Psoas muscle (tissue), 7 donors: ENCODE measurements at regions not wholly inside any gene's neighbourhood (a gene's known extent, or its start where the extent isn't known, plus 50 kb on each side); places are given as distances from the start of the nearest gene placed in this dataset.

Experiments used
- ATAC-seq, 4 donors: fragments of 200-7000 bp; cut with Tn5 transposase; one replicate each; pipeline ENCODE4 v1.9.1; 2020; ENCODE audit warnings: moderate library complexity in 3 of 4, mild to moderate bottlenecking in 2 of 4
- DNase-seq, 2 donors: peaks; one replicate each; pipeline ENCODE4 v3.0.0-alpha.2; 2020
- H3K27ac ChIP-seq: fragments of 200-600 bp; one replicate; pipeline ENCODE4 v1.8.0; 2022
- H3K27me3 ChIP-seq, 3 donors: fragments of 200-600 bp in 1 of 3; one replicate each; pipeline versions ENCODE4 v1.6.1 to v1.8.0; 2013 to 2022; ENCODE audit warnings: low read length in 2 of 3, mild to moderate bottlenecking in 2 of 3, moderate library complexity in 1 of 3; ENCODE audit not compliant: insufficient read depth in 3 of 3
- H3K36me3 ChIP-seq, 2 donors: fragments of 200-600 bp in 1 of 2; one replicate each; pipeline versions ENCODE4 v1.6.1 to v1.8.0; 2013 to 2022; ENCODE audit warnings: low read depth in 1 of 2, mild to moderate bottlenecking in 1 of 2, moderate library complexity in 1 of 2; ENCODE audit not compliant: insufficient read depth in 1 of 2
- H3K4me1 ChIP-seq: fragments of 200-600 bp; one replicate; pipeline ENCODE4 v1.8.0; 2022
- H3K4me3 ChIP-seq: fragments of 200-600 bp; one replicate; pipeline ENCODE4 v1.8.0; 2022; ENCODE audit warnings: mild to moderate bottlenecking
- H3K9me3 ChIP-seq: fragments of 200-600 bp; one replicate; pipeline ENCODE4 v1.8.0; 2022
- CTCF ChIP-seq: fragments of 200-600 bp; IDR thresholded peaks from one replicate; pipeline ENCODE4 v1.8.0; 2022; ENCODE audit warnings: antibody characterized with exemption
- WGBS, 3 donors: extraction: QIAGEN DNeasy Blood & Tissue Kit; methylation state at CpG; one replicate each; pipeline versions ENCODE4 v1.1.6 to v1.1.7; 2013; 5-methylcytosine and 5-hydroxymethylcytosine counted together
- intact Hi-C, 2 donors: fragments of 100-400 bp; cut with DNase I; formaldehyde crosslinking; loops; one replicate each; pipeline versions ENCODE4 v1.11.0 to v1.14.2; 2022
- donor health status: healthy with polysubstance abuse.
- donor health status: DM: no; HTN: no; CAD: no; lungs with moderate emphysema.
- donor health status: Bipolar disorder and iron deficiency.
- donor health status: healthy.
- donor health status: DM: yes; HTN: yes; CAD: no.
- donor health status: DM: no; HTN: no; CAD: no.
- donor health status: DM: yes; HTN: yes; CAD: no.

GRCh38 chr18:78526923-78527711 lies 452.5 kb upstream of the SALL3 start:
- Histone ChIP-seq H3K9me3 (no peaks in the 10 kb centered on the region), H3K4me3 (no peak overlapping the region), H3K27ac (no peak overlapping the region), H3K4me1 (no peaks in the 10 kb centered on the region), H3K36me3 (no peaks in the 10 kb centered on the region), H3K27me3 (peaks cover 0 to 3% (median 0%) of the 10 kb centered on the region in 3 donors)
- intact Hi-C loops = no loop called here
- ATAC-seq (no peak), DNase-seq (no peak)
- 60 to 65% (median 63%) methylated on average over 19 of the region's 19 CpGs for WGBS, 3 donors
- no peak for TF ChIP-seq CTCF

- intact Hi-C loops = no loop called here
Observed at GRCh38 chr18:78527984-78528383, 451.6 kb upstream of the SALL3 start.

GRCh38 chr18:78528411-78529258 lies 451.0 kb upstream of the SALL3 start:
- intact Hi-C loops = no loop called here

More at GRCh38 chr18:78527984-78528383, 451.6 kb upstream of the SALL3 start:
- no peaks in the 10 kb centered on the region for H3K9me3 ChIP-seq
- WGBS, 3 donors = 69 to 73% (median 71%) methylated on average over 11 of the region's 11 CpGs
- H3K36me3 ChIP-seq = no peaks in the 10 kb centered on the region
- TF ChIP-seq CTCF = no peak
- H3K27ac ChIP-seq = no peak overlapping the region
- peaks cover 0 to 3% (median 0%) of the 10 kb centered on the region in 3 donors for H3K27me3 ChIP-seq
- no peak for DNase-seq
- H3K4me3 ChIP-seq = no peak overlapping the region
- ATAC-seq = no peak
- no peaks in the 10 kb centered on the region for H3K4me1 ChIP-seq

GRCh38 chr18:78531637-78532036 lies 448.0 kb upstream of the SALL3 start:
- DNase-seq (no peak), ATAC-seq (no peak)
- Histone ChIP-seq H3K4me1 (no peaks in the 10 kb centered on the region), H3K27me3 (peaks cover 0 to 3% (median 0%) of the 10 kb centered on the region in 3 donors), H3K9me3 (no peaks in the 10 kb centered on the region), H3K27ac (no peak overlapping the region), H3K36me3 (no peaks in the 10 kb centered on the region), H3K4me3 (no peak overlapping the region)
- WGBS, 3 donors = 74 to 81% (median 80%) methylated on average over 11 of the region's 11 CpGs
- intact Hi-C loops = no loop called here
- no peak for TF ChIP-seq CTCF

More at GRCh38 chr18:78528411-78529258, 451.0 kb upstream of the SALL3 start:
- peaks cover 0 to 3% (median 0%) of the 10 kb centered on the region in 3 donors for H3K27me3 ChIP-seq
- H3K27ac ChIP-seq = no peak overlapping the region
- H3K9me3 ChIP-seq = no peaks in the 10 kb centered on the region
- no peak for DNase-seq
- H3K4me3 ChIP-seq = no peak overlapping the region
- H3K4me1 ChIP-seq = no peaks in the 10 kb centered on the region
- H3K36me3 ChIP-seq = no peaks in the 10 kb centered on the region
- TF ChIP-seq CTCF = no peak
- 53 to 62% (median 56%) methylated on average over 17 of the region's 17 CpGs for WGBS, 3 donors
- ATAC-seq = no peak
